ENCODE measurements at regions not wholly inside any gene's neighbourhood (a gene's known extent, or its start where the extent isn't known, plus 50 kb on each side); places are given as distances from the start of the nearest gene placed in this dataset.

DNA sequence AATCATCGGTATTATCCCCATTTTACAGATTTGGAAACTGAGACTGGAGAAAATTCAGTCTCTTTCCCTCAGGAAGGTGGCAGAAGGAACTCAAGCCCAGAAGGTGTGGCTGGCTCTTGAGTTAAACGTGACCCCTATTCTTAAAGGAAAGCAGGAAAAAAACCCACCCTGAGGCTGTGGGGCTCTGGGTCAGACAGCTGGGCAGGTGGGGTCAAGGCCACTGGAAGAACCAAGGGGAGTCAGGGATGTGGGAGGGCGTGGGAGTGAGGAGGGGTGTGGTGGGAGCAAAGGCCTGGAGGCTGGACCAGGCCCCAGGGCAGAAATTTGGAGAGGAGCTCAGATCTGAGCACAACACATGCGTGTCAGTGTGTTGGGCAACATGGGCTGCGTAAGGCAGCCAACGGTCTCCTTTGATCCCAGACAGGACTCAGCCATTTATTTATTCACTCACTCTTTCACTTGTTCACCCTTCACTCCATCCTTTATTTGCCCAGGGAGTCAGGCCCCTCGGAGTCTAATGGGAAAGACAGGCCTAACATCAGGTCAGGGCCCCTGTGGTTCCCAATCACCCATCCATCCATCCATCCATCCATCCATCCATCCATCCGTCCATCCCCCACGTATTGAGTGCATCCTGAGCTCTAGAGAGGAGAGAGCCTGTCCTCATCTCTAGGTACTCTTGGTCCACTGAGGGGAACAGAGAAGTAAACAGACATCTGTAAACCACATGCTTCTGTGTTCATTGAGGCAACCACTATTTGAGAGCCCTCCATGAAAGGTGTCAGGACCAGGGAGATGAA lies 165.0 kb downstream of the VEGFA start:
- no peaks in the 10 kb centered on the region for H3K27me3 ChIP-seq (ENCODE audit: control insufficient read depth, insufficient read depth, low read length)
- ChIA-PET CTCF (no interaction called here), POLR2A (no interaction called here)
- H3K4me3 ChIP-seq (ENCODE audit: low read depth in 2 of 2, low read length in 2 of 2): no peak overlapping the region
- BruUV-seq (replicated peaks): no TSS peak
- no peaks in the 10 kb centered on the region for H3K36me3 ChIP-seq (ENCODE audit: control insufficient read depth, insufficient read depth, low read length)
- no peak for DNase-seq (ENCODE audit: low read depth, low spot score)
- H3K27ac ChIP-seq (ENCODE audit: low read length): no peak overlapping the region
- 0 out of 2 replicates have a peak, but pooled peaks cover 2% of the 10 kb centered on the region for H3K4me1 ChIP-seq (ENCODE audit: control insufficient read depth, insufficient read depth, low read length)
- intact Hi-C loops (cut with micrococcal nuclease; ENCODE audit: unreplicated experiment): no loop called here
- TF ChIP-seq, protein P1, sequence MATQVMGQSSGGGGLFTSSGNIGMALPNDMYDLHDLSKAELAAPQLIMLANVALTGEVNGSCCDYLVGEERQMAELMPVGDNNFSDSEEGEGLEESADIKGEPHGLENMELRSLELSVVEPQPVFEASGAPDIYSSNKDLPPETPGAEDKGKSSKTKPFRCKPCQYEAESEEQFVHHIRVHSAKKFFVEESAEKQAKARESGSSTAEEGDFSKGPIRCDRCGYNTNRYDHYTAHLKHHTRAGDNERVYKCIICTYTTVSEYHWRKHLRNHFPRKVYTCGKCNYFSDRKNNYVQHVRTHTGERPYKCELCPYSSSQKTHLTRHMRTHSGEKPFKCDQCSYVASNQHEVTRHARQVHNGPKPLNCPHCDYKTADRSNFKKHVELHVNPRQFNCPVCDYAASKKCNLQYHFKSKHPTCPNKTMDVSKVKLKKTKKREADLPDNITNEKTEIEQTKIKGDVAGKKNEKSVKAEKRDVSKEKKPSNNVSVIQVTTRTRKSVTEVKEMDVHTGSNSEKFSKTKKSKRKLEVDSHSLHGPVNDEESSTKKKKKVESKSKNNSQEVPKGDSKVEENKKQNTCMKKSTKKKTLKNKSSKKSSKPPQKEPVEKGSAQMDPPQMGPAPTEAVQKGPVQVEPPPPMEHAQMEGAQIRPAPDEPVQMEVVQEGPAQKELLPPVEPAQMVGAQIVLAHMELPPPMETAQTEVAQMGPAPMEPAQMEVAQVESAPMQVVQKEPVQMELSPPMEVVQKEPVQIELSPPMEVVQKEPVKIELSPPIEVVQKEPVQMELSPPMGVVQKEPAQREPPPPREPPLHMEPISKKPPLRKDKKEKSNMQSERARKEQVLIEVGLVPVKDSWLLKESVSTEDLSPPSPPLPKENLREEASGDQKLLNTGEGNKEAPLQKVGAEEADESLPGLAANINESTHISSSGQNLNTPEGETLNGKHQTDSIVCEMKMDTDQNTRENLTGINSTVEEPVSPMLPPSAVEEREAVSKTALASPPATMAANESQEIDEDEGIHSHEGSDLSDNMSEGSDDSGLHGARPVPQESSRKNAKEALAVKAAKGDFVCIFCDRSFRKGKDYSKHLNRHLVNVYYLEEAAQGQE (IDR thresholded peaks at IDR 0.05; ENCODE audit: insufficient read depth in 1 of 2, low read depth in 2 of 2, low read length in 1 of 2): no peak
- no peak for TF ChIP-seq TCF7L2 (IDR thresholded peaks at IDR 0.05; ENCODE audit: low read depth, low read length)
- no peak for TF ChIP-seq POLR2AphosphoS5 (IDR thresholded peaks at IDR 0.05; ENCODE audit: low read depth, low read length)
- TF ChIP-seq CTCF (IDR thresholded peaks at IDR 0.05): no peak
- TF ChIP-seq SIN3A (IDR thresholded peaks at IDR 0.05; ENCODE audit: borderline replicate concordance, insufficient read depth, low read depth, low read length): no peak
- ATAC-seq: no peak
- in situ Hi-C loops (cut with HindIII; ENCODE audit: low pct_unique_long_range_greater_than_20kb, low sequenced_read_pairs): no loop called here
- H3K9me3 ChIP-seq (ENCODE audit: control insufficient read depth, insufficient read depth, low read depth, low read length): no peaks in the 10 kb centered on the region

DNA sequence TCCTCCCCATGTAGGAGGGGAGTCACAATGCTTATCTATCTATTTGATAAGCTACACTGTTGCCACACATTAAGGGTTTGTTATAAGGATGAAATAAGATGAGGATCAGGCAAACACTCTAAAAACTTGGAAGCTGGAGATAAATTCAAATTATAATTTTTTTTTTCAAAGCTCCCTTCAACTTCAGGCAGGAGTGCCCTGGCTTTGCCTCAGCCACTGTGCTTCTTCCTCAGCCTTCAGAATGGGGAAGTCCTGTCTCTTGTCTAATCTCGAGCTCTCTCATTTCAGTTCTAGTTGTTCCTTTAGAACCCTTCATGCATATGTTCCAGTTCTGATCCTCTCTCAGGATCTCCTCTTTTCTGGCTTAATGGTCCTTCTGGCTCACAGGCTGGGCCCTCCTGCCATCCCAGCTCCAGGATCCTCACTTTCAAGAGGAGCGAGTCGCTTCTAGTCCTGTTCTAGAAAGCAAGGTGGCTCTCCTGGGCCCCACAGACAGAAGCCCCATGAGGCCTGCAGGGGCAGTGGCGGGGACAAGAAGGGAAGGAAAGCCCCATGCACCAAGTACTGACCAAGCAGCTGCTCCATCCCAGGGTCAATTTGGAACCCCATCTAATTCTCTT lies 164.3 kb downstream of the VEGFA start:
- TF ChIP-seq CTCF (IDR thresholded peaks at IDR 0.05): no peak
- no peak for TF ChIP-seq TCF7L2 (IDR thresholded peaks at IDR 0.05; ENCODE audit: low read depth, low read length)
- no peak for TF ChIP-seq SIN3A (IDR thresholded peaks at IDR 0.05; ENCODE audit: borderline replicate concordance, insufficient read depth, low read depth, low read length)
- TF ChIP-seq, protein P1 (IDR thresholded peaks at IDR 0.05; ENCODE audit: insufficient read depth in 1 of 2, low read depth in 2 of 2, low read length in 1 of 2): no peak
- TF ChIP-seq POLR2AphosphoS5 (IDR thresholded peaks at IDR 0.05; ENCODE audit: low read depth, low read length): no peak
- no peak for DNase-seq (ENCODE audit: low read depth, low spot score)
- no TSS peak for BruUV-seq (replicated peaks)
- CTCF ChIA-PET: no interaction called here
- Histone ChIP-seq H3K4me1 (ENCODE audit: control insufficient read depth, insufficient read depth, low read length) (0 out of 2 replicates have a peak, but pooled peaks cover 2% of the 10 kb centered on the region), H3K9me3 (ENCODE audit: control insufficient read depth, insufficient read depth, low read depth, low read length) (no peaks in the 10 kb centered on the region), H3K27ac (ENCODE audit: low read length) (peak overlapping the region; percentile 57; the same call in 1 of the 2 replicates), H3K4me3 (ENCODE audit: low read depth in 2 of 2, low read length in 2 of 2) (no peak overlapping the region), H3K27me3 (ENCODE audit: control insufficient read depth, insufficient read depth, low read length) (no peaks in the 10 kb centered on the region), H3K36me3 (ENCODE audit: control insufficient read depth, insufficient read depth, low read length) (no peaks in the 10 kb centered on the region)
- in situ Hi-C loops (cut with HindIII; ENCODE audit: low pct_unique_long_range_greater_than_20kb, low sequenced_read_pairs): no loop called here
- POLR2A ChIA-PET: no interaction called here
- intact Hi-C loops (cut with micrococcal nuclease; ENCODE audit: unreplicated experiment): no loop called here
- ATAC-seq: no peak

Data from Panc1 (cell line).